NCI-H82 treated with DMSO at 0.1 percent for 48 hours (cell line): ENCODE measurements at regions not wholly inside any gene's neighbourhood (a gene's known extent, or its start where the extent isn't known, plus 50 kb on each side); places are given as distances from the start of the nearest gene placed in this dataset.
"Not testable (repeated sequence)": the region's sequence is repeated elsewhere in the genome, so short reads cannot be mapped to it uniquely, and the experiment has no call there.

ENCODE experiments used
- DNase-seq: peaks from one replicate; lab custom pipeline; 2025; ENCODE audit not compliant: unreplicated experiment; lab: John Stamatoyannopoulos, UW

DNA sequence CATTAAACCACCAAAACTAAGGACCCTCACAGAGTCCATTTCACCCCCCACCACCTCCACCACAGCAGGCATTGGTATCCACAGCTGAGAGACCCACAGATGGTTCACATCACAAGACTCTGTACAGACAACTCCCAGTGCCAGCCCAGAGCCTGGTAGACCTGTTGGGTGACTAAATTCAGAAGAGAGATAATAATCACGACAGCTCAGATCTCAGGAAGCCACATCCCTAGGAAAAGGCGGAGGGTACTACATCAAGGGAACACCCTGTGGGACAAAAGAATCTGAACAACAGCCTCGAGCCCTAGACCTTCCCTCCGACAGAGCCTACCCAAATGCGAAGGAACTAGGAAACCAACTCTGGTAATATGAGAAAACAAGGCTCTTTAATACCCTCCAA lies 51.4 kb upstream of the TMEM45B start:
- DNase-seq = not testable (repeated sequence)
